RWPE2 (cell line): ENCODE measurements at regions not wholly inside any gene's neighbourhood (a gene's known extent, or its start where the extent isn't known, plus 50 kb on each side); places are given as distances from the start of the nearest gene placed in this dataset.

ENCODE experiments used
- ATAC-seq: fragments of 200-7000 bp; cut with Tn5 transposase; 3 replicates; pipeline ENCODE4 v1.9.1; 2021; ENCODE audit warnings: low read depth
- DNase-seq: peaks from one replicate; pipeline ENCODE4 v3.0.0-alpha.2; 2020; ENCODE audit warnings: low spot score
- H3K27ac ChIP-seq: fragments of 450-650 bp; 2 replicates; pipeline ENCODE4 v1.5.1; 2017; ENCODE audit warnings: mild to moderate bottlenecking; ENCODE audit not compliant: poor library complexity, severe bottlenecking
- H3K27me3 ChIP-seq: fragments of 250-450 bp; sonication (Bioruptor Pico); 2 replicates; pipeline ENCODE4 v1.5.1; 2021; ENCODE audit warnings: mild to moderate bottlenecking, moderate library complexity; ENCODE audit not compliant: insufficient read depth, poor library complexity, severe bottlenecking
- H3K36me3 ChIP-seq: fragments of 250-450 bp; sonication (Bioruptor Pico); 2 replicates; pipeline ENCODE4 v1.5.1; 2020; ENCODE audit warnings: low read depth, mild to moderate bottlenecking, moderate library complexity
- H3K4me1 ChIP-seq: fragments of 250-450 bp; sonication (Bioruptor Pico); 2 replicates; pipeline ENCODE4 v1.5.1; 2021; ENCODE audit warnings: mild to moderate bottlenecking, moderate library complexity; ENCODE audit not compliant: insufficient read depth, poor library complexity, severe bottlenecking
- H3K4me3 ChIP-seq: fragments of 250-450 bp; sonication (Bioruptor Pico); 2 replicates; pipeline ENCODE4 v1.5.1; 2021; ENCODE audit warnings: mild to moderate bottlenecking, moderate library complexity; ENCODE audit not compliant: severe bottlenecking
- H3K9me3 ChIP-seq: fragments of 250-450 bp; sonication (Bioruptor Pico); 2 replicates; pipeline ENCODE4 v1.5.1; 2021; ENCODE audit warnings: mild to moderate bottlenecking, moderate library complexity; ENCODE audit not compliant: severe bottlenecking
- CTCF ChIP-seq: fragments of 450-650 bp; IDR thresholded peaks from one replicate; pipeline ENCODE4 v1.5.1; 2017; ENCODE audit warnings: mild to moderate bottlenecking, moderate library complexity; ENCODE audit not compliant: poor library complexity, severe bottlenecking

GRCh38 chr13:61358599-61358998, 57.0 kb downstream of the PCDH20 start:
- Histone ChIP-seq H3K4me1 (no peaks in the 10 kb centered on the region), H3K27me3 (peaks cover 17% of the 10 kb centered on the region), H3K27ac (no peak overlapping the region), H3K4me3 (no peak overlapping the region), H3K9me3 (no peaks in the 10 kb centered on the region), H3K36me3 (no peaks in the 10 kb centered on the region)
- DNase-seq, result no peak
- no peak for ATAC-seq
- no peak for TF ChIP-seq CTCF

GRCh38 chr13:61350341-61350740, 65.3 kb downstream of the PCDH20 start:
- H3K4me1 ChIP-seq, result no peaks in the 10 kb centered on the region
- no peak overlapping the region for H3K4me3 ChIP-seq
- ATAC-seq (no peak), DNase-seq (no peak)
- no peak overlapping the region for H3K27ac ChIP-seq
- H3K27me3 ChIP-seq, result no peaks in the 10 kb centered on the region
- no peaks in the 10 kb centered on the region for H3K9me3 ChIP-seq
- H3K36me3 ChIP-seq, result no peaks in the 10 kb centered on the region
- TF ChIP-seq CTCF, result no peak

- H3K9me3 ChIP-seq, result no peaks in the 10 kb centered on the region
- no peak overlapping the region for H3K27ac ChIP-seq
- H3K4me3 ChIP-seq, result peak overlapping the region; percentile 15
- H3K36me3 ChIP-seq, result no peaks in the 10 kb centered on the region
- peak; percentile 52; the same call in 2 of the 3 replicates for ATAC-seq
- no peak for TF ChIP-seq CTCF
- no peak for DNase-seq
- no peaks in the 10 kb centered on the region for H3K27me3 ChIP-seq
- no peaks in the 10 kb centered on the region for H3K4me1 ChIP-seq
These were observed 76.5 kb downstream of the PCDH20 start for GRCh38 chr13:61339054-61339621.

GRCh38 chr13:61316647-61317046, 99.0 kb downstream of the PCDH20 start:
- DNase-seq, result no peak
- H3K4me1 ChIP-seq, result no peaks in the 10 kb centered on the region
- no peaks in the 10 kb centered on the region for H3K27me3 ChIP-seq
- ATAC-seq, result no peak
- no peak overlapping the region for H3K4me3 ChIP-seq
- no peak overlapping the region for H3K27ac ChIP-seq
- H3K9me3 ChIP-seq, result no peaks in the 10 kb centered on the region
- no peak for TF ChIP-seq CTCF
- no peaks in the 10 kb centered on the region for H3K36me3 ChIP-seq

- DNase-seq (no peak), ATAC-seq (no peak)
- no peaks in the 10 kb centered on the region for H3K9me3 ChIP-seq
- no peaks in the 10 kb centered on the region for H3K4me1 ChIP-seq
- H3K36me3 ChIP-seq, result no peaks in the 10 kb centered on the region
- no peak overlapping the region for H3K4me3 ChIP-seq
- no peak overlapping the region for H3K27ac ChIP-seq
- H3K27me3 ChIP-seq, result no peaks in the 10 kb centered on the region
- TF ChIP-seq CTCF, result no peak
These were observed 121.0 kb downstream of the PCDH20 start for GRCh38 chr13:61294467-61295191.
